ENCODE measurements at regions not wholly inside any gene's neighbourhood (a gene's known extent, or its start where the extent isn't known, plus 50 kb on each side); places are given as distances from the start of the nearest gene placed in this dataset.
"Not testable (repeated sequence)": the region's sequence is repeated elsewhere in the genome, so short reads cannot be mapped to it uniquely, and the experiment has no call there.

GRCh38 chr10:28453926-28454325 lies 79.0 kb upstream of the WAC start:
- H3K9me3 ChIP-seq (ENCODE audit: control insufficient read depth in 1 of 2, low read length in 2 of 2): no peaks in the 10 kb centered on the region
- ChIA-PET POLR2A (ENCODE audit: partially characterized antibody) (no interaction called here), CTCF (ENCODE audit: partially characterized antibody) (interaction anchor here (0.7 kb wide), 1 partner anchor 156 kb away, joined by 3 read pairs; no protein-coding TSS in a partner anchor)
- H3K9me3 Mint-ChIP-seq: peaks cover 0 to 5% (median 2%) of the 10 kb centered on the region in 8 donors
- H3K4me3 ChIP-seq (ENCODE audit: low read length in 2 of 2): no peak overlapping the region
- no peaks in the 10 kb centered on the region for H3K27me3 ChIP-seq (ENCODE audit: insufficient read depth, low read length)
- H3K27ac Mint-ChIP-seq: no peak overlapping the region
- peaks cover 8 to 14% of the 10 kb centered on the region in 2 donors for H3K27me3 Mint-ChIP-seq
- H3K36me3 Mint-ChIP-seq: no peaks in the 10 kb centered on the region
- no peaks in the 10 kb centered on the region for H3K4me1 Mint-ChIP-seq
- no peak overlapping the region for H3K27ac ChIP-seq (ENCODE audit: low read depth, low read length)
- no peaks in the 10 kb centered on the region for H3K4me1 ChIP-seq (ENCODE audit: insufficient read depth, low read length)
- H3K36me3 ChIP-seq (ENCODE audit: insufficient read depth, low read length): no peaks in the 10 kb centered on the region
- H3K4me3 Mint-ChIP-seq: no peak overlapping the region
- no peak for DNase-seq
- intact Hi-C loops (cut with micrococcal nuclease): no loop called here

- Histone ChIP-seq H3K27me3 (ENCODE audit: insufficient read depth, low read length) (no peaks in the 10 kb centered on the region), H3K4me3 (ENCODE audit: low read length in 2 of 2) (no peak overlapping the region), H3K4me1 (ENCODE audit: insufficient read depth, low read length) (no peaks in the 10 kb centered on the region), H3K27ac (ENCODE audit: low read depth, low read length) (no peak overlapping the region), H3K36me3 (ENCODE audit: insufficient read depth, low read length) (no peaks in the 10 kb centered on the region), H3K9me3 (ENCODE audit: control insufficient read depth in 1 of 2, low read length in 2 of 2) (no peaks in the 10 kb centered on the region)
- POLR2A ChIA-PET (ENCODE audit: partially characterized antibody): no interaction called here
- no peak for DNase-seq
- no peak overlapping the region for H3K4me3 Mint-ChIP-seq
- intact Hi-C loops (cut with micrococcal nuclease): no loop called here
- H3K9me3 Mint-ChIP-seq: peaks cover 0 to 5% (median 3%) of the 10 kb centered on the region in 8 donors
- CTCF ChIA-PET (ENCODE audit: partially characterized antibody): interaction anchor here (0.7 kb wide), 1 partner anchor 26 kb away, joined by 4 read pairs; no protein-coding TSS in a partner anchor
- no peaks in the 10 kb centered on the region for H3K36me3 Mint-ChIP-seq
- H3K27me3 Mint-ChIP-seq: peaks cover 6 to 12% of the 10 kb centered on the region in 2 donors
- no peak overlapping the region for H3K27ac Mint-ChIP-seq
- no peaks in the 10 kb centered on the region for H3K4me1 Mint-ChIP-seq
Observed at GRCh38 chr10:28457110-28457509, 75.8 kb upstream of the WAC start.

GRCh38 chr10:28457873-28458272 lies 75.0 kb upstream of the WAC start:
- H3K27ac ChIP-seq (ENCODE audit: low read depth, low read length); H3K36me3 Mint-ChIP-seq; H3K36me3 ChIP-seq (ENCODE audit: insufficient read depth, low read length); H3K4me3 ChIP-seq (ENCODE audit: low read length in 2 of 2); H3K4me1 ChIP-seq (ENCODE audit: insufficient read depth, low read length); H3K4me1 Mint-ChIP-seq; H3K4me3 Mint-ChIP-seq; H3K9me3 Mint-ChIP-seq; POLR2A ChIA-PET (ENCODE audit: partially characterized antibody); H3K9me3 ChIP-seq (ENCODE audit: control insufficient read depth in 1 of 2, low read length in 2 of 2); DNase-seq; H3K27me3 ChIP-seq (ENCODE audit: insufficient read depth, low read length); H3K27ac Mint-ChIP-seq; intact Hi-C loops (cut with micrococcal nuclease): not testable (repeated sequence)
- CTCF ChIA-PET (ENCODE audit: partially characterized antibody): interaction anchor here (0.7 to 1.5 kb wide), 2 partner anchors 11 to 905 kb away, joined by 4 read pairs; no protein-coding TSS in a partner anchor
- peaks cover 4 to 12% of the 10 kb centered on the region in 2 donors for H3K27me3 Mint-ChIP-seq

GRCh38 chr10:28459453-28460144 lies 73.3 kb upstream of the WAC start:
- Mint-ChIP-seq H3K4me3 (no peak overlapping the region), H3K27me3 (peaks cover 4 to 14% of the 10 kb centered on the region in 2 donors), H3K27ac (no peak overlapping the region), H3K9me3 (peaks cover 0 to 6% (median 0%) of the 10 kb centered on the region in 8 donors), H3K36me3 (no peaks in the 10 kb centered on the region), H3K4me1 (no peaks in the 10 kb centered on the region)
- intact Hi-C loops (cut with micrococcal nuclease): no loop called here
- POLR2A ChIA-PET (ENCODE audit: partially characterized antibody): no interaction called here
- H3K27ac ChIP-seq (ENCODE audit: low read depth, low read length): no peak overlapping the region
- no peak overlapping the region for H3K4me3 ChIP-seq (ENCODE audit: low read length in 2 of 2)
- H3K9me3 ChIP-seq (ENCODE audit: control insufficient read depth in 1 of 2, low read length in 2 of 2): no peaks in the 10 kb centered on the region
- no peaks in the 10 kb centered on the region for H3K36me3 ChIP-seq (ENCODE audit: insufficient read depth, low read length)
- DNase-seq: no peak
- no peaks in the 10 kb centered on the region for H3K27me3 ChIP-seq (ENCODE audit: insufficient read depth, low read length)
- no peaks in the 10 kb centered on the region for H3K4me1 ChIP-seq (ENCODE audit: insufficient read depth, low read length)
- CTCF ChIA-PET (ENCODE audit: partially characterized antibody): interaction anchor here (0.7 kb wide), 1 partner anchor 1220 kb away, joined by 5 read pairs; no protein-coding TSS in a partner anchor

GRCh38 chr10:28463141-28463540 lies 69.8 kb upstream of the WAC start:
- no peaks in the 10 kb centered on the region for H3K27me3 ChIP-seq (ENCODE audit: insufficient read depth, low read length)
- no peaks in the 10 kb centered on the region for H3K4me1 ChIP-seq (ENCODE audit: insufficient read depth, low read length)
- H3K9me3 ChIP-seq (ENCODE audit: control insufficient read depth in 1 of 2, low read length in 2 of 2): no peaks in the 10 kb centered on the region
- H3K4me3 Mint-ChIP-seq: no peak overlapping the region
- H3K4me1 Mint-ChIP-seq: no peaks in the 10 kb centered on the region
- H3K36me3 ChIP-seq (ENCODE audit: insufficient read depth, low read length): no peaks in the 10 kb centered on the region
- ChIA-PET CTCF (ENCODE audit: partially characterized antibody) (no interaction called here), POLR2A (ENCODE audit: partially characterized antibody) (no interaction called here)
- intact Hi-C loops (cut with micrococcal nuclease): no loop called here
- peaks cover 4 to 7% of the 10 kb centered on the region in 2 donors for H3K27me3 Mint-ChIP-seq
- H3K4me3 ChIP-seq (ENCODE audit: low read length in 2 of 2): no peak overlapping the region
- no peaks in the 10 kb centered on the region for H3K36me3 Mint-ChIP-seq
- peak overlapping the region in 1 of 7 donors; percentile 14 for H3K27ac Mint-ChIP-seq
- DNase-seq: no peak
- no peak overlapping the region for H3K27ac ChIP-seq (ENCODE audit: low read depth, low read length)
- H3K9me3 Mint-ChIP-seq: peaks cover 0 to 4% (median 0%) of the 10 kb centered on the region in 8 donors

GRCh38 chr10:28463676-28464395 lies 69.1 kb upstream of the WAC start:
- H3K4me1 ChIP-seq (ENCODE audit: insufficient read depth, low read length): no peaks in the 10 kb centered on the region
- CTCF ChIA-PET (ENCODE audit: partially characterized antibody): no interaction called here

GRCh38 chr10:28467615-28468014 lies 65.3 kb upstream of the WAC start:
- H3K36me3 Mint-ChIP-seq: no peaks in the 10 kb centered on the region

More at GRCh38 chr10:28463676-28464395, 69.1 kb upstream of the WAC start:
- Histone ChIP-seq H3K27me3 (ENCODE audit: insufficient read depth, low read length) (no peaks in the 10 kb centered on the region), H3K4me3 (ENCODE audit: low read length in 2 of 2) (no peak overlapping the region), H3K36me3 (ENCODE audit: insufficient read depth, low read length) (no peaks in the 10 kb centered on the region), H3K9me3 (ENCODE audit: control insufficient read depth in 1 of 2, low read length in 2 of 2) (no peaks in the 10 kb centered on the region), H3K27ac (ENCODE audit: low read depth, low read length) (no peak overlapping the region)
- intact Hi-C loops (cut with micrococcal nuclease): no loop called here
- Mint-ChIP-seq H3K36me3 (no peaks in the 10 kb centered on the region), H3K4me1 (no peaks in the 10 kb centered on the region), H3K27me3 (peaks cover 4 to 7% of the 10 kb centered on the region in 2 donors), H3K4me3 (no peak overlapping the region), H3K9me3 (peaks cover 0 to 4% (median 0%) of the 10 kb centered on the region in 8 donors), H3K27ac (no peak overlapping the region)
- POLR2A ChIA-PET (ENCODE audit: partially characterized antibody): no interaction called here
- no peak for DNase-seq

More at GRCh38 chr10:28467615-28468014, 65.3 kb upstream of the WAC start:
- ChIA-PET CTCF (ENCODE audit: partially characterized antibody) (no interaction called here), POLR2A (ENCODE audit: partially characterized antibody) (no interaction called here)
- peaks cover 8 to 9% of the 10 kb centered on the region in 2 donors for H3K27me3 Mint-ChIP-seq
- Histone ChIP-seq H3K27me3 (ENCODE audit: insufficient read depth, low read length) (no peaks in the 10 kb centered on the region), H3K36me3 (ENCODE audit: insufficient read depth, low read length) (no peaks in the 10 kb centered on the region), H3K9me3 (ENCODE audit: control insufficient read depth in 1 of 2, low read length in 2 of 2) (no peaks in the 10 kb centered on the region), H3K27ac (ENCODE audit: low read depth, low read length) (no peak overlapping the region), H3K4me3 (ENCODE audit: low read length in 2 of 2) (no peak overlapping the region), H3K4me1 (ENCODE audit: insufficient read depth, low read length) (no peaks in the 10 kb centered on the region)
- intact Hi-C loops (cut with micrococcal nuclease): no loop called here
- H3K27ac Mint-ChIP-seq: no peak overlapping the region
- H3K9me3 Mint-ChIP-seq: peaks cover 0 to 1% (median 0%) of the 10 kb centered on the region in 8 donors
- no peak overlapping the region for H3K4me3 Mint-ChIP-seq
- no peak for DNase-seq
- no peaks in the 10 kb centered on the region for H3K4me1 Mint-ChIP-seq

Data from CD4-positive, alpha-beta memory T cell (primary cell).